ENCODE measurements at regions not wholly inside any gene's neighbourhood (a gene's known extent, or its start where the extent isn't known, plus 50 kb on each side); places are given as distances from the start of the nearest gene placed in this dataset.
"Not testable (repeated sequence)": the region's sequence is repeated elsewhere in the genome, so short reads cannot be mapped to it uniquely, and the experiment has no call there.

GRCh38 chr15:31705076-31705678 is 325.1 kb upstream of the CHRNA7 start:
- not testable (repeated sequence) for DNase-seq

GRCh38 chr15:31707944-31708702 is 322.2 kb upstream of the CHRNA7 start:
- DNase-seq = not testable (repeated sequence)

- DNase-seq = not testable (repeated sequence)
Measured at GRCh38 chr15:31708703-31709327, 321.5 kb upstream of the CHRNA7 start.

GRCh38 chr15:31709479-31709878 is 320.8 kb upstream of the CHRNA7 start:
- DNase-seq = not testable (repeated sequence)

- DNase-seq = not testable (repeated sequence)
Measured at GRCh38 chr15:31710806-31711205, 319.5 kb upstream of the CHRNA7 start.

- not testable (repeated sequence) for DNase-seq
Measured at GRCh38 chr15:31715208-31715607, 315.1 kb upstream of the CHRNA7 start.

- not testable (repeated sequence) for DNase-seq
Measured at GRCh38 chr15:31718625-31719024, 311.7 kb upstream of the CHRNA7 start.

GRCh38 chr15:31719396-31720022 is 310.8 kb upstream of the CHRNA7 start:
- not testable (repeated sequence) for DNase-seq

- not testable (repeated sequence) for DNase-seq
Measured at GRCh38 chr15:31723019-31723418, 307.3 kb upstream of the CHRNA7 start.

GRCh38 chr15:31724903-31725302 is 305.4 kb upstream of the CHRNA7 start:
- not testable (repeated sequence) for DNase-seq

- DNase-seq = not testable (repeated sequence)
Measured at GRCh38 chr15:31725619-31726018, 304.7 kb upstream of the CHRNA7 start.

GRCh38 chr15:31727612-31728011 is 302.7 kb upstream of the CHRNA7 start:
- no peak for DNase-seq

- no peak for DNase-seq
Measured at GRCh38 chr15:31732726-31733125, 297.6 kb upstream of the CHRNA7 start.

GRCh38 chr15:31733424-31733823 is 296.9 kb upstream of the CHRNA7 start:
- no peak for DNase-seq

GRCh38 chr15:31740203-31740602 is 290.1 kb upstream of the CHRNA7 start:
- DNase-seq = no peak

GRCh38 chr15:31745841-31746240 is 284.5 kb upstream of the CHRNA7 start:
- DNase-seq = no peak

GRCh38 chr15:31752065-31752762 is 278.1 kb upstream of the CHRNA7 start:
- no peak for DNase-seq

- DNase-seq = no peak
Measured at GRCh38 chr15:31752905-31753304, 277.4 kb upstream of the CHRNA7 start.

GRCh38 chr15:31758126-31758525 is 272.2 kb upstream of the CHRNA7 start:
- DNase-seq = no peak

GRCh38 chr15:31768055-31768454 is 262.3 kb upstream of the CHRNA7 start:
- no peak for DNase-seq

GRCh38 chr15:31774045-31774444 is 256.3 kb upstream of the CHRNA7 start:
- no peak for DNase-seq

- no peak for DNase-seq
Measured at GRCh38 chr15:31776039-31776438, 254.3 kb upstream of the CHRNA7 start.

GRCh38 chr15:31781261-31781660 is 249.1 kb upstream of the CHRNA7 start:
- no peak for DNase-seq
